Neural cell (in vitro differentiated cells): ENCODE measurements at regions not wholly inside any gene's neighbourhood (a gene's known extent, or its start where the extent isn't known, plus 50 kb on each side); places are given as distances from the start of the nearest gene placed in this dataset.

Experiments used
- H2AFZ ChIP-seq: fragments of 200-600, 300-800 bp; sonication (generic), shearing (Covaris generic); 2 replicates; pipeline ENCODE4 v1.6.0; 2014; ENCODE audit warnings: low read depth, mild to moderate bottlenecking, antibody characterized with exemption, low read length, moderate library complexity
- H3F3A ChIP-seq: fragments of 200-600 bp; shearing (Covaris generic); 2 replicates; pipeline ENCODE4 v1.6.1; 2016; ENCODE audit warnings: mild to moderate bottlenecking, moderate library complexity, mixed read lengths, antibody characterized with exemption, low read length; ENCODE audit not compliant: insufficient read depth, poor library complexity, severe bottlenecking
- H3K27ac ChIP-seq: fragments of 200-600, 300-800 bp; sonication (generic), shearing (Covaris generic); 2 replicates; pipeline ENCODE4 v1.5.1; 2014; ENCODE audit warnings: mild to moderate bottlenecking, low read length, moderate library complexity
- H3K27me3 ChIP-seq: fragments of 300-800, 200-600 bp; sonication (generic), shearing (Covaris generic); 2 replicates; pipeline ENCODE4 v1.6.0; 2014; ENCODE audit warnings: mild to moderate bottlenecking, low read depth, low read length, moderate library complexity; ENCODE audit not compliant: insufficient read depth
- H3K36me3 ChIP-seq: fragments of 300-800, 200-600 bp; sonication (generic), shearing (Covaris generic); 2 replicates; pipeline ENCODE4 v1.5.1; 2014; ENCODE audit warnings: mild to moderate bottlenecking, antibody characterized with exemption, low read length, moderate library complexity; ENCODE audit not compliant: insufficient read depth
- H3K4me2 ChIP-seq: fragments of 300-800, 200-600 bp; sonication (generic), shearing (Covaris generic); 2 replicates; pipeline ENCODE4 v1.6.0; 2014; ENCODE audit warnings: mild to moderate bottlenecking, low read length
- H3K4me3 ChIP-seq: fragments of 300-800, 200-600 bp; sonication (generic), shearing (Covaris generic); 2 replicates; pipeline ENCODE4 v1.5.1; 2014; ENCODE audit warnings: mild to moderate bottlenecking, low read length, moderate library complexity
- H3K79me2 ChIP-seq: fragments of 200-600 bp; shearing (Covaris generic); replicated peaks from 2 replicates; pipeline ENCODE4 v1.6.0; 2014; ENCODE audit warnings: mild to moderate bottlenecking, low read length, moderate library complexity; ENCODE audit not compliant: insufficient read depth
- H3K9ac ChIP-seq: fragments of 300-800, 200-600 bp; sonication (generic), shearing (Covaris generic); 2 replicates; pipeline ENCODE4 v1.6.1; 2016; ENCODE audit warnings: mild to moderate bottlenecking, low read length, mixed read lengths
- H3K9me2 ChIP-seq: fragments of 200-600 bp; shearing (Covaris generic); 2 replicates; pipeline ENCODE4 v1.6.1; 2016; ENCODE audit warnings: mild to moderate bottlenecking, low read length, mixed read lengths; ENCODE audit not compliant: insufficient read depth
- H3K9me3 ChIP-seq: fragments of 200-600, 300-800 bp; sonication (generic), shearing (Covaris generic); 2 replicates; pipeline ENCODE4 v1.6.1; 2016; ENCODE audit warnings: mild to moderate bottlenecking, mixed run types, low read length, moderate library complexity, mixed read lengths
- H4K20me1 ChIP-seq: fragments of 200-600 bp; shearing (Covaris generic); 2 replicates; pipeline ENCODE4 v1.6.1; 2016; ENCODE audit warnings: mild to moderate bottlenecking, mixed run types; ENCODE audit not compliant: insufficient read depth
- EP300 ChIP-seq: fragments of 450-650 bp; conservative IDR thresholded peaks from 2 replicates; pipeline ENCODE4 v1.6.1; 2014; ENCODE audit warnings: antibody characterized with exemption, mild to moderate bottlenecking, moderate library complexity; ENCODE audit not compliant: poor library complexity, severe bottlenecking
- EZH2 ChIP-seq: fragments of 200-600, 300-800 bp; shearing (Covaris generic), sonication (generic); IDR thresholded peaks from 2 replicates; pipeline ENCODE4 v1.6.1; 2014; ENCODE audit warnings: antibody characterized with exemption, low read length, borderline replicate concordance, mild to moderate bottlenecking; ENCODE audit not compliant: insufficient read depth, poor library complexity, severe bottlenecking
- MXI1 ChIP-seq: fragments of 450-650 bp; conservative IDR thresholded peaks from 2 replicates; pipeline ENCODE4 v1.6.1; 2014; ENCODE audit warnings: antibody characterized with exemption, mild to moderate bottlenecking; ENCODE audit not compliant: poor library complexity, severe bottlenecking
- POLR2AphosphoS5 ChIP-seq: IDR thresholded peaks from 2 replicates; pipeline ENCODE4 v1.6.1; 2012
- RAD21 ChIP-seq: fragments of 450-650 bp; conservative IDR thresholded peaks from 2 replicates; pipeline ENCODE4 v1.6.1; 2014; ENCODE audit warnings: antibody characterized with exemption, mild to moderate bottlenecking, moderate library complexity
- SMC3 ChIP-seq: fragments of 450-650 bp; conservative IDR thresholded peaks from 2 replicates; pipeline ENCODE4 v1.6.1; 2014; ENCODE audit warnings: antibody characterized with exemption, mild to moderate bottlenecking, moderate library complexity; ENCODE audit not compliant: poor library complexity
- TAF1 ChIP-seq: IDR thresholded peaks from 2 replicates; pipeline ENCODE4 v1.6.1; 2012; ENCODE audit warnings: low read depth
- TF ChIP-seq, protein P1 (sequence below): IDR thresholded peaks from 2 replicates; pipeline ENCODE4 v1.6.1; 2012; ENCODE audit warnings: borderline replicate concordance
- TF ChIP-seq, protein P2 (sequence below): fragments of 450-650 bp; IDR thresholded peaks from 2 replicates; pipeline ENCODE4 v1.5.1; 2014; ENCODE audit warnings: antibody characterized with exemption, mild to moderate bottlenecking, moderate library complexity; ENCODE audit not compliant: poor library complexity, severe bottlenecking

DNA sequence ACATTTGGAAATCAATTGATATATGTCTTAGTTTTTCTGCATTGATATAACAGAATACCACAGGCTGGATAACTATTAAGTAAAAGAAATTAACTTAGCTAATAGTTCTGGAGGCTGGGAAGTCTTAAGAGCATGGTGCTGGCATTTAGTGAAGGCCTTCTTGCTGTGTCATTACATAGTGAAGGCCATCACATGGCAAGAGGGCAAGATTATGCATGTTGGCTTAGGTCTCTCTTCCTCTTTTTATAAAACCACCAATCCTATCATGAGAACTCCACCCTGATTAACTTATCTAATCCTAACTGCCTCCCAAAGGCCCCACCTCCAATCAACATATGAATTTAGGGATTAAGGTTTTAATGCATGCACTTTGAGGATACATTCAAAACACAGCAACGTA, 225.5 kb upstream of the VRK2 start:
- H2AFZ ChIP-seq = no peak overlapping the region
- TF ChIP-seq EP300 (no peak), SMC3 (no peak), TAF1 (no peak)
- no peak overlapping the region for H3K4me2 ChIP-seq
- H3K4me3 ChIP-seq = no peak overlapping the region
- H3K9me3 ChIP-seq = no peaks in the 10 kb centered on the region
- no peaks in the 10 kb centered on the region for H3K36me3 ChIP-seq
- H3K27me3 ChIP-seq = no peaks in the 10 kb centered on the region
- no peaks in the 10 kb centered on the region for H3K79me2 ChIP-seq
- no peaks in the 10 kb centered on the region for H3F3A ChIP-seq
- H3K27ac ChIP-seq = no peak overlapping the region
- no peaks in the 10 kb centered on the region for H3K9me2 ChIP-seq
- no peaks in the 10 kb centered on the region for H4K20me1 ChIP-seq
- H3K9ac ChIP-seq = no peak overlapping the region

DNA sequence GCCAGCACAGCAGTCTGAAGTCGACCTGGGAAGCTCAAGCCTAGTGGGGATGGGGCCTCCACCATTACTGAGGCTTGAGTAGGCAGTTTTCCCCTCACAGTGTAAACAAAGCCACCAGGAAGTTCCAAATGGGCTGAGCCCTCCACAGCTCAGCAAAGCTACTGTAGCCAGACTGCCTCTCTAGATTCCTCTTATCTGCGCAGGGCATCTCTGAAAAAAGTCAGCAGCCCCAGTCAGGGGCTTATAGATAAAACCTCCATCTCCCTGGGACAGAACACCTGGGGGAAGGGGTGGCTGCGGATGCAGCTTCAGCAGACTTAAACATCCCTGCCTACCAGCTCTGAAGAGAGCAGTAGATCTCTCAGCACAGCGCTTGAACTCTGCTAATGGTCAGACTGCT, 218.4 kb upstream of the VRK2 start:
- Histone ChIP-seq H3K36me3 (no peaks in the 10 kb centered on the region), H3K9me3 (no peaks in the 10 kb centered on the region), H3K4me2 (no peak overlapping the region), H3K9ac (no peak overlapping the region), H3K27me3 (no peaks in the 10 kb centered on the region), H2AFZ (no peak overlapping the region), H4K20me1 (no peaks in the 10 kb centered on the region), H3K4me3 (no peak overlapping the region), H3K79me2 (no peaks in the 10 kb centered on the region), H3K27ac (no peak overlapping the region), H3F3A (no peaks in the 10 kb centered on the region), H3K9me2 (no peaks in the 10 kb centered on the region)
- TF ChIP-seq, protein P1, sequence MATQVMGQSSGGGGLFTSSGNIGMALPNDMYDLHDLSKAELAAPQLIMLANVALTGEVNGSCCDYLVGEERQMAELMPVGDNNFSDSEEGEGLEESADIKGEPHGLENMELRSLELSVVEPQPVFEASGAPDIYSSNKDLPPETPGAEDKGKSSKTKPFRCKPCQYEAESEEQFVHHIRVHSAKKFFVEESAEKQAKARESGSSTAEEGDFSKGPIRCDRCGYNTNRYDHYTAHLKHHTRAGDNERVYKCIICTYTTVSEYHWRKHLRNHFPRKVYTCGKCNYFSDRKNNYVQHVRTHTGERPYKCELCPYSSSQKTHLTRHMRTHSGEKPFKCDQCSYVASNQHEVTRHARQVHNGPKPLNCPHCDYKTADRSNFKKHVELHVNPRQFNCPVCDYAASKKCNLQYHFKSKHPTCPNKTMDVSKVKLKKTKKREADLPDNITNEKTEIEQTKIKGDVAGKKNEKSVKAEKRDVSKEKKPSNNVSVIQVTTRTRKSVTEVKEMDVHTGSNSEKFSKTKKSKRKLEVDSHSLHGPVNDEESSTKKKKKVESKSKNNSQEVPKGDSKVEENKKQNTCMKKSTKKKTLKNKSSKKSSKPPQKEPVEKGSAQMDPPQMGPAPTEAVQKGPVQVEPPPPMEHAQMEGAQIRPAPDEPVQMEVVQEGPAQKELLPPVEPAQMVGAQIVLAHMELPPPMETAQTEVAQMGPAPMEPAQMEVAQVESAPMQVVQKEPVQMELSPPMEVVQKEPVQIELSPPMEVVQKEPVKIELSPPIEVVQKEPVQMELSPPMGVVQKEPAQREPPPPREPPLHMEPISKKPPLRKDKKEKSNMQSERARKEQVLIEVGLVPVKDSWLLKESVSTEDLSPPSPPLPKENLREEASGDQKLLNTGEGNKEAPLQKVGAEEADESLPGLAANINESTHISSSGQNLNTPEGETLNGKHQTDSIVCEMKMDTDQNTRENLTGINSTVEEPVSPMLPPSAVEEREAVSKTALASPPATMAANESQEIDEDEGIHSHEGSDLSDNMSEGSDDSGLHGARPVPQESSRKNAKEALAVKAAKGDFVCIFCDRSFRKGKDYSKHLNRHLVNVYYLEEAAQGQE = no peak
- TF ChIP-seq EP300 = no peak
- no peak for TF ChIP-seq POLR2AphosphoS5
- no peak for TF ChIP-seq TAF1
- TF ChIP-seq EZH2 = no peak
- no peak for TF ChIP-seq RAD21
- TF ChIP-seq, protein P2, sequence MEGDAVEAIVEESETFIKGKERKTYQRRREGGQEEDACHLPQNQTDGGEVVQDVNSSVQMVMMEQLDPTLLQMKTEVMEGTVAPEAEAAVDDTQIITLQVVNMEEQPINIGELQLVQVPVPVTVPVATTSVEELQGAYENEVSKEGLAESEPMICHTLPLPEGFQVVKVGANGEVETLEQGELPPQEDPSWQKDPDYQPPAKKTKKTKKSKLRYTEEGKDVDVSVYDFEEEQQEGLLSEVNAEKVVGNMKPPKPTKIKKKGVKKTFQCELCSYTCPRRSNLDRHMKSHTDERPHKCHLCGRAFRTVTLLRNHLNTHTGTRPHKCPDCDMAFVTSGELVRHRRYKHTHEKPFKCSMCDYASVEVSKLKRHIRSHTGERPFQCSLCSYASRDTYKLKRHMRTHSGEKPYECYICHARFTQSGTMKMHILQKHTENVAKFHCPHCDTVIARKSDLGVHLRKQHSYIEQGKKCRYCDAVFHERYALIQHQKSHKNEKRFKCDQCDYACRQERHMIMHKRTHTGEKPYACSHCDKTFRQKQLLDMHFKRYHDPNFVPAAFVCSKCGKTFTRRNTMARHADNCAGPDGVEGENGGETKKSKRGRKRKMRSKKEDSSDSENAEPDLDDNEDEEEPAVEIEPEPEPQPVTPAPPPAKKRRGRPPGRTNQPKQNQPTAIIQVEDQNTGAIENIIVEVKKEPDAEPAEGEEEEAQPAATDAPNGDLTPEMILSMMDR = no peak
- no peak for TF ChIP-seq MXI1
- TF ChIP-seq SMC3 = no peak

DNA sequence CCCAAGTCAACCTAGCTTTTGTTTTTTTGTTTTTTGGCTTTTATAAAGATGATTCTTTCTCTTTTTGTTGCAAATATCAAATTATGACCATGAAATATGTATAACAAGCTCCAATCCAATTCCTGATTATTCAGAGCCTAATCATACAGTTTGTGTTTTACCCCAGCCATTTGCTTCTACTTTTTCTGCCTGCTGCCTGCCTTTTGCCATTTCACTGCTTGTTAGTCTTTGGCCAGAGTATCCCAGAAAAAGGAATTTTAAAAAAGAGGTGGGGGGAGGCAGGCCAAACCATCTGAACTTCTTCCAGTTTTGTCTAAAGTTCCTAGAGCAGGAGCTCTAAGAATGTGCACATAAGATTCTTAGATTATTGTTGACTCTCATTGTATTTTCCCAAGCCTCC, 211.9 kb upstream of the VRK2 start:
- no peak overlapping the region for H3K4me2 ChIP-seq
- H3K9me2 ChIP-seq = no peaks in the 10 kb centered on the region
- no peaks in the 10 kb centered on the region for H3F3A ChIP-seq
- no peak for TF ChIP-seq SMC3
- TF ChIP-seq EP300 = no peak
- TF ChIP-seq, protein P2 = no peak
- no peak for TF ChIP-seq RAD21
- no peak for TF ChIP-seq EZH2
- no peak for TF ChIP-seq MXI1
- no peak for TF ChIP-seq POLR2AphosphoS5
- TF ChIP-seq TAF1 = no peak
- TF ChIP-seq, protein P1 = no peak
- H4K20me1 ChIP-seq = no peaks in the 10 kb centered on the region
- H3K27ac ChIP-seq = no peak overlapping the region
- H2AFZ ChIP-seq = no peak overlapping the region
- no peaks in the 10 kb centered on the region for H3K9me3 ChIP-seq
- H3K9ac ChIP-seq = no peak overlapping the region
- no peaks in the 10 kb centered on the region for H3K79me2 ChIP-seq
- H3K36me3 ChIP-seq = no peaks in the 10 kb centered on the region
- no peak overlapping the region for H3K4me3 ChIP-seq
- H3K27me3 ChIP-seq = no peaks in the 10 kb centered on the region
